HS-5 (cell line): ENCODE measurements at regions not wholly inside any gene's neighbourhood (a gene's known extent, or its start where the extent isn't known, plus 50 kb on each side); places are given as distances from the start of the nearest gene placed in this dataset.
"Not testable (repeated sequence)": the region's sequence is repeated elsewhere in the genome, so short reads cannot be mapped to it uniquely, and the experiment has no call there.

Experiments used
- DNase-seq: peaks from one replicate; pipeline ENCODE4 v3.0.0-alpha.2; 2012; ENCODE audit warnings: low read depth

DNA sequence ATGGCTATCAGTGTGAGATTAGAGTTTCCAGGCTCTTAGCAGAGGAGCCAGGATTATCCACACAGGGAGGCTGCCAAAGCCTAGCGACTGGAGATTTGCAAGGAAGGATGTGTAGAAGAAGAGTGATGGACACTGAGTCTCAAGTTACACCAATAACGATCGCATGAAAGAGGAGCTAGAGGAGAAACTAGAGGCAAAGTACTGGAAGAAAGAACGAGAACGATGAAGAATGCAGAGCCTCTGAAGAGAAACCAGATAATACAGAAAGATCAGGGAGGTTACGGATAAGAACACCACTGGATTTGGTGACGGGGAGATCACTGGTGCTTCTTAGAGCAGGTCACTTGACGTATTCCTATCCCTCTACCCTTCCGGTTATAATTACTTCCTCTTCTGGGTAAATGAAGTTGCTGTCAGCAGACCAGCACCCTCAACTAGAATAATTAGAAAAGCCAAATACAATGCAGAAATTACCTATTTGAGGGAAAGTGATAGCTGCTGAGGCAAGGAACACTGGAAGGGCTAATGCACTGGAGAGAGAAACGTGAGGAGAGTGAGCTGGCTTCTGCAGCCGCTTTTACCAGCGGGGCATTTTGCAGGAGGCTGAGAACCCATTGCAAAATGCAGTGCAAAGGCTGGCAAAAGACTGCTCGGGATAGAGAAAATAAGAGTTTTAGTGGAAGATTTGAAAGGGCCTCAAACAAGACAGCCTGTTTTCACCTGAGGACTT is 93.1 kb upstream of the HIF1A start:
- DNase-seq, result no peak

DNA sequence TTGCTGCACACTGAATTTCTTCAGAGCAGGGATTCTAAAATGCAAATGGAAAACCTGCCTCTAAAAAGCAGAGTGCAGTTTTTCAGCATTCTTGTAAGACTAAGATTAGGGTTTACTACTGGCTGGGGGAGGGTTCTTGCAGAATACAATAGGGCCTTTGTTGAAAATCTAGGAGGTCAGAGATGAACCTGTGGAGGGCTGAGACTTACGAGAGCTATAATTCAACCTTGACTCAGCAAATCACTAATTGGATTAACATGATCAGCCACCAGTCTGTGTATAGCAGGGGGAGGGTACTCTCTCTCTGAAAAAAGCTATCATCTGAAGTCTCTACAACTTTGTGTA is 92.6 kb upstream of the HIF1A start:
- no peak for DNase-seq

DNA sequence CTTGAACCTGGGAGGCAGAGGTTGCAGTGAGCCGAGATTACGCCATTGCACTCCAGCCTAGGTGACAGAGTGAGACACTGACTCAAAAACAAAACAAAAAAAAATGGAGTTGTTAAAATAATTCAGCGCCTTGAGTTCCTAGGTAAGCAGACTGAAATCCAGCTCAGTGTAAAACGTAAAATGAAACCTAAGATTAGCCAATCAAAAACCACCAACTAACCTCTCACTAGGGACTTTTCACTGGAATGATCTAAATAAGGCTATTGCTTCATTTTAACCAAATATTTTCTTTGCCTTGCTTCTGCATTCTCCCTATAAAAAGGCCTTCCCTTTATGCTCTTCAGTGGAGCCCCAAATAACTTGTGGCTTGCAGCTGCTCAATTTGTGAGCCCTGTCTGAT is 91.6 kb upstream of the HIF1A start:
- no peak for DNase-seq

DNA sequence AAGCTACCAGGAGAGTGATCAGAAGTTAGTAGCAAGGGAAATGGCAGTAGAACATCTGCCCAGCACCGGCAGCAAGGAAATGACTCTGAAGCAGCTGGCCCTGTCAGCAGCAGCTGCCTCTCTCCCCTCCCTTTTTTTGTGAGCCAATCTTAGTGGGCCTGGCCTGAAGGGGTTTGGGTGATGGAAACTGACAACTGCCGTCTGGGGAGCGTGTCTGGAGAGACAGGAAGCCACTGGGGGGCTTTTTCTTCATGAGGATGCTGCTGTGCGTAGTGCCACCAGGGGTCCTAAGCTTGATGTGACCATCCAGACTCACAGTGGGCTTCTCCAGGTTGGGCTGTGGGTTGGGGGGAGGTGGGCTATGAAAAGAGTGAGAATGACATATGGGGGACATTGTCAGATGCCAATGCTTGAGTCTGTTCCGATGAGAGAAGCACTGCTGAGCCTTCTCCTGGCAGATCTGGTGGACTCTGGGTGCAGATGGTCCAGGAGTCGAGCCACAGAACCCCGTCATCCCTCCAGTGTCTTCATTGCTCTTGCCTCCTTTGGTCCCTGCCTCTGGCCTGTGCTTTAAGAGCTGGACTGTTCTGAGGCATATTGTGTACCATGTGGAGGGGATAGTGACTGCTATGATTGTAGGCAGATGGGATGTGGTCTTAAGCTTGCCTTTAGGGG is 87.6 kb upstream of the HIF1A start:
- no peak for DNase-seq

DNA sequence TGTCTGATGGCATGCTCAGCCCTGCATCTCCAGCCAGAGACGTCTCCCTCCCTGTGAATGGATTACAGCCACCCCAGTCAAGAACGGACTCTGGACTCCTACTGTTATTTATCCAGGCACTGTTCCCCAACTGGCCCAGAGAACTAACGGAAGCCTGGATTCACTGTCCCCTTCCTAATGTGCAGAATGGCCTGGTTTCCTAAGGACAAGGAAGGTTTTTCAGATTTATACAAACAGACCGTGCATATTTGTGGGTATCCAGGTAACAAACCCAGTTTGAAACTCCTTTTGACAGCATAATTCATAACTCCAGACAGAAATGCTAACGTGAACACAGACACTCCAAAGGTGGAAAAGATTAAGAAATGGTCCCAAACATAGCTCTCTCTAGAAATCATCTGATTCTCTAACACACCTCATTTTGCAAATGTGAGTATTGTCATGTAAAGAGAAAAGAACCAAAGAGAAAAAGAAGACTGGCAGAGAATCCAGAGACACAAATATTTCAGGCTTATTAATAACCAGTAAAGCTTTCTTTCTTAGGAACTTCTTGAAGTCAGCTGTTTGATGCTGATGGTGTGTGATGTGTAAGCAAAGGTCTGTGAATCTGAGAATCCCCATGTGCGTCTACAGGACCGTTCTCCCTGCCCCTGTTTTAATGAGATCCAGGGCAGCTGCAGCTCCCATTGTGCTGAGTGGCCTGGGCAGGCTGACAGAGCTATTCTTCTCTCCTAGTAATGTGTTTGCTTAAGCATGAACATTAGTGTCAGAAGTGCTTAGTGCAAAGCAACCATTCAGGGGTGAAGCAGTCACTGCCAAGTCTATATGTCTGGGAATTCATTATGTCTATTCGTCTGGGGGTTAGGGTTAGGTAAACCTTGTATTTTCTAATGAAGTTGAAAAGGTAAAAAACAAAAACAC is 86.8 kb upstream of the HIF1A start:
- DNase-seq, result no peak

DNA sequence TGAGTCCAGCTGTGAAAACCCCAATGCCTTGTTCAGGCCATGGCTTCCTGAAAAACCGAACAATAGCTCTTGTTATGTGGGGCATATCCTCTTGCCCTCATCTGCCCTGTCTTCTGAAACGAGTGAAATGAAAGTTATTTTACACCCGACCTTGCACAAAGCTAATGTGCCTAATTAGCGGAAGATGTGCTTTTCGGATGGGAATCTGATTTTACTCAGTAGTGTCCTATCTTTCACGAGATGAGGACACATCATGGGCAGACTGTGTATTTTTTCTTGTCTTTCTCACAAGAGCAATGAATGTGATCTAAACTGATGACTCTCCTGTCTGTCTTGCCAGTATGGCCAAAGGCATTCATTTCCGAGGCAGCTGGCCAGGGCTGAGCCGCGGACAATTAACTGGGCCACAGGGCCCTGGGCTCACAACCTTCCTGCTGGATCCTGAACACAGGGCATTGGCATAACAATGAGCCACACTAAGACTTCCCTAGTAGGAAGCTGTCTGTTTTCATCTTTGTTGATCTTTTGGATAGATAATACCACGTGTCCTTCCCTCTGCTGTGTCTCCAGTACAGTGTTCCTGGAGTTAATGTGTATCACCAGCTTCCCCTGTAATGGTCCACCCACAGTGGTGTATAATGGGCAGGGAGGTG is 86.0 kb upstream of the HIF1A start:
- DNase-seq, result no peak

DNA sequence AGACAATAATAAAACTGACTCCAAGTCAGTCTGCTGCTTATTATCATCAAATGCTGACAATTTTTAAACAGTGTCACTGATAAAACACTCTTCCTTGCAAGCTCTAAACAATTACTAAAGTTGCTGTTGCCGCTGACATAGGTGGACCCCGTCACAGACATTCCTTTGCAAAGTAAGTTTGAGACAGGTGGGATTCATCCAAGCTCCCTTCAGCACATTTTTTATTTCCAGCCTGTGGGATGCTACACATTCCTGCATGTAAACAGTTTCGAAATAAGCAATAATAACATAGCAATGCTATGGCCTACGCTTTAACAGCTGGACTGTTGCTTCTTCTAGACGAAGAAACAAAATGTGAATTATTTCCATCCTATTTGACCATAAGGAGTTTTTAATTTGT is 85.4 kb upstream of the HIF1A start:
- no peak for DNase-seq

DNA sequence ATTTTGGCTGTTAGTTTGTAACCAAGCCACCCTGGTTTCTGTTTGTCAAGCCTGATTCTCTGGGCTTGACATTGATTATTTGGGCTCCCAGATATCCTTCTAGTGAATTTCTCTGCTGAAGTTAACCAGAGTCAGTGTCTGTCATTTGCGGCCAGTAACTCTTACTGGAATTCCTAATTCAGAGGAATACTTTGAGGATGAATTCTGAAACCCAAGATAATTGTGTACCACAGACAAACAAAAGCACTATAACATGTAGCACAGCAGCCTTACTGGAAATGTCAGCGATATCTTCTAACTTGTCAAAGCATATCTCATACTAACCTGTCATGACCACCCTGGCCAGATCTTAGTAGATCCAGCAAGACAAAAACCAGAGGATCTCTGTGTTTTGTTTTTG is 84.4 kb upstream of the HIF1A start:
- no peak for DNase-seq

DNA sequence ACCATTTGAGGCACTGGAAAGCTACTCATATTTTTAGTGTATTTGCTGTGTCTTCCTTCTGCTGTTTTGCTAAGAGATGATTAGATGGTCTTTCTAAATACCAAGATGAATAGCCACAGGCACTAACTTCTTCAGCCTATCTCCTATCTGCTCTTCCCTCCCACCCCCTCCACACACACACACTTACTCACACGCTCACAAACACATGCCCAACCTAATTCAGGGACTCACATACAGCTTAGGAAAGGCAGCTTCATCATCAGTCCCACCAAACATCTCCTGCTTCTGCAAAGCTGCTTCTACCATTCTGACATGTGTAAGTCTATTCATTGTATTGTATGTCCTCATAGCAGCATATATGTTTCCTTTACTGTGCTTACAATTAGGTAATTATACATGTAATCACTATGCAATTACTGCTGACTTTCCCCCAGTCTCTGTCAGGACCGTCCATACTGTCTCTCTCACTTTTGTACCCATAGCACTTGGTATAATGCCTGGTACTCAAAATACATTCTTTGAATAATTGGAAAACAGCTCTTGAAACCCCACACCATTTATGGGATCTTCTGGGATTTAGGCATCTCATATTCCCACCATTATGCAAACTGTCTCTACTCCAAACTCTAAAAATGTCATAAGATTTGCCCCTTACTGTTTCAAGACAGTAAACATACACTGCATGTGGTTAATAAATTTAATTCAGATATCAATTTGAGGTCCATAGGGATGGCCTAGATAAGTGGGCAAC is 83.3 kb upstream of the HIF1A start:
- no peak for DNase-seq

DNA sequence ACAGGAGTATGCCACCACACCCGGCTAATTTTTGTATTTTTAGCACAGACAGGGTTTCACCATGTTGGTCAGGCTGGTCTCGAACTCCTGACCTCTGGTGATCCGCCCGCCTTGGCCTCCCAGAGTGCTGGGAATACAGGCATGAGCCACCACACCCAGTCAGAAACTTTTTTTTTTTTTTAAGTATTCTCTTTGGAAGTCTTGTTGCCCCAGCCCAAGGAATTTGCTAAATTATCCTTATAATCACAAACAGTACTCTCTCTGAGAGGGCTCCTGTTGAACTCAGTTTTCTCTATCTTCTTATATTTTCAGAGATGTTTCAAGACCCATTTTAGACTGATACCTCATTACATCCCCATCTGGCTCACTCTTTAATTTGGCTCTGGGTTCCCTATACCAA is 82.3 kb upstream of the HIF1A start:
- not testable (repeated sequence) for DNase-seq

DNA sequence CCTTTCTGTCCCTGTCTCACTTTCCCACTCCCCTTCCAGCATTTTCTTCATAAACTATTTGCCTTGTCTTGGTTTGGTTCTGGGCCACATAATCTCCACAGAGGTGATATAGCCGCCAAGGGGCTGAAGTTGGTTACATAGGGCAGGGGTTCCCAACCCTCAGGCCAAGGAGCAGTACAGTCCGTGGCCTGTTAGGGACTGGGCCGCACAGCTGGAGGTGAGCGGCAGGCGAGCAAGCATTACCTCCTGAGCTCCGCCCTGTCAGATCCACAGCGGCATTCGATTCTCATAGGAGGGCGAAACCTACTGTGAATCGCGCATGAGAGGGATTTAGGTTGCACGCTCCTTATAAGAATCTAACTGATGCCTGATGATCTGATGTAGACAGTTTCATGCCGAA is 80.6 kb upstream of the HIF1A start:
- DNase-seq, result no peak

DNA sequence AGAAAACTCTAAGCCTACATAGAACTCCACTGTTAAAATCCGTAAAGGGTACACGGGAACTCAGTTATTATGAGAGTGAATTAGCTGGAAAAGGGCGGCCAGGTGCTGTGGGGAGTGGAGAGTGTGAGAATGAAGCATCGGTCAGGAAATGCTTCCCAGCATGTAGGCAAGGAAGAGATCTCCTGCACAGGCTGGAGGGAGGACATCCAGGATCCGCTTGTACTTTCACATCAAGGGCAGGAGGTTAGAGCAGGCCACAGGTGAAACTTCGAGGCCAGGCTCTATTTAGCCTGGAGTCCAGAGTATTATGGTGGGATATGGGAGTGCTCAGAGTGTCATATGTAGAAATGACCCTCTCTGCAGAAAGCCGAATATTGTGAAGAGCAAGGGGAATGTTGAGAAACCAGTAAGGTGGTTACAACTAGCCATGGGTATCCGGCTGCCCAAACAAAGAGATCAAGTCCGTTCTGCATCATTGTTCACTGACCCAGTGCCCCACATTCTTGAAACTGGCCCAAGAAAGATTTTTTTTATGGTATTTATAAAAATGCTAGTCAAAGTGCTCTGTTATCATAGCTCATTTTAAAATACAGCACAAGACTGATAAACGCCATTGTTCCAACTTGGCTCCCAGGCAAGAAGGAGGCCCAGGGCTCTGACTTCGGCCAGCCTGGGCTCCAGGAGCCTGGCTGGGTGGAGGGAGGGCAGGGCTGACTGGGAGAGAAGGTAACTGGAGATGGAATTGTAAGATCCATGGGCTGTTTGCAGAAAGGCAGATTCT is 79.4 kb upstream of the HIF1A start:
- no peak for DNase-seq

DNA sequence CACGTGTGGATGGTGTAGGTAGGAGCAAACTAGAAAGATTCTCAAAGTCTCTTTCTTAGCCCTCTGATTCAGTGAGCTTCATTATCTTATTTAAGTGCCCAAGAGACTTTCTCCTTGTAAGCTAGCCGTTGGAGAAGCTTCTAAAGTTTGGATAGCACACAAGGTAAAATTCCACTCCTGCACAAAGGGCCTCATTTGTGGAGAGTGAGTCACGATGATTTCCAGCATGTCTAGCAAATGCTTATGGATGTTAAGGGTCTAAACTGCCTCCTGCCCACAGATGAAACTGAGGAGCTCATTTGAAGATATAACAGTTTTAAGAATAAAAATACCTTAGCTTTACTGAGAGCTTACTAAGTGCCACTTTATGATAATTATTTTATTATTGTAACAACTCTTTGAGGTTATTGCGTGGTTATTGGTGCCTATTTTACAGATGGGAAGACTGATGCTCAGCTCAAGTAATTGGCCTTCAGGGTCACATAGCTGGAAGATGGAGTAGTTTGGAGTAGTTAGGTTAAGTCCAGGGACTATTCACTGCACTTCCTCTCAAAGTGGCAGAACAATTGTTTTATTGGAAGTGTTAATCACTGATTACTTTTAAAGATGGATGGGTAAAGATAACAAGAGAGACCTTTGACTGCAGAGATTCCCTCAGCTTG is 78.7 kb upstream of the HIF1A start:
- DNase-seq, result no peak

DNA sequence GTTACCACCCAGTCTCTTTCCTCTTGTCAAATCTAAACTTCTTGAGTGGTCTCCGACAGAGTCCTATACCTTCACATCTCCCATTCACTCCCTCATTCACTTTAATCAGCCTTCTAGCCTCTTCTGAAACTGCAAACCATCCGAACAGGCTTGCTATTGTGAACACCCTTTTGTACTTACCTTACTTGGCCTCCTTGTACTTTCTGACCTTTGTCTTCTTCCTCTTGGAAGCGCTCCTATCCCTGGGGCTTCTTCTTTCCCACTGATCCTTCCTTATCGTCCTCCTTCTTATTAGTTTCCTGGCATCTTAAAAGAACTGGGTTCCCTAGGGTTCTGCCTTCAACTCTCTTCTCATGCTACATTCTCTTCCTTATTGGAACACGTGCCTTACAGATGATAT is 76.9 kb upstream of the HIF1A start:
- DNase-seq, result no peak

DNA sequence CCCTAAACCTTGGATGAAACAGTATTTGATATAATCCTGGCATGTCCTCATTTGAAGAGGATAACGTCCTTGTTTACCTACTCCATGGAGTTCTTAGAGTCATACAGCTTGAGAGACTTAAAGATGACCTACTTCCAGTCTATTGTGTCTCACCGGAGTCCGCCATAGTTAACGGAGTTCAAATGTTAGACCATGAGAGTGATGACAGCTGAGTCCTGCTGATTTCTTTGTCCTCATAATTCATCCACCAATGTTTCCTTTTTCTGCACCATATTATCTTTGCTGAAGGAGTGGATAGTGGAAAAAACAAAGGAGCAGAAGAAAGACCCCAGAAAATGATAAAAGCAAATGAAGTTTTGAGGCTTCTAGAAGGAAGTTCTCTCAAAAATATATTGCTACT is 75.8 kb upstream of the HIF1A start:
- DNase-seq, result no peak

DNA sequence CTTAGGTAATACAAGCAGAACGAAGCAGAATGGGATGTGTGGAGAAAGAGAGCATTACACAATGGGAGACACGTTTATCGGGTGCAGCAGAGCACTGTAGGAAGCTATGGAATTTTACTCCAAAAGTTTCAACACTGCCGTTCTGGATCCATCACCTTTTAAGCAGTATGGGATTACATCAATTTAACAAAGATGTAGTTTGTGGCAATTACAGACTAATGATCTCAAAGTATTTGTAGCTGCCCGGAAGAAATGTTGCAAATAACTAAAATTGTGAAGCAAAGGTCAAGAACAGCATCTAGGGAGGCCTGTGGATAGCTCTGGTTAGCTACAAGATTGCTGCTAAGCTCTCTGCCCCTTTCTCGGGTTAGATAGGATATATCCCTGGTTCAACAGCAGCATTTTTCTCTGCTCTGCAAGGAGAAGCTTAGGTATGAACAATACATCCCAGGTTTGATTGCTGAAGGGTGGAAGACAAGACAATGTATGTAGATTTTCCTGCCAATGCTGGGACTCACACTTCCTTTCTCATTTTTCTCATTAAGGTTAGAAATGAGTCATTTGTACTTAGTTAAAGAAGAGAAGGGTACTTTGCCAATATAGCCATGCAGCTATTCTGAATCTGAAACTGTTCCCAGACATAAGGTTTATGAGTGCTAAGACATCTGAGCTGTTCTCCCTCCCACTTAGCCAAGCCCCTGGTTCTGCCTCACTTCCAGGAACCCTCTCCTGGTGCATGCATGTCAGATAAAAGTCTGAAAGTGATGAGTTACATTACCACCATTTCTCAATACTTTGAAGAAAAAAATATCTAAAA is 75.0 kb upstream of the HIF1A start:
- peak; percentile 64 for DNase-seq

DNA sequence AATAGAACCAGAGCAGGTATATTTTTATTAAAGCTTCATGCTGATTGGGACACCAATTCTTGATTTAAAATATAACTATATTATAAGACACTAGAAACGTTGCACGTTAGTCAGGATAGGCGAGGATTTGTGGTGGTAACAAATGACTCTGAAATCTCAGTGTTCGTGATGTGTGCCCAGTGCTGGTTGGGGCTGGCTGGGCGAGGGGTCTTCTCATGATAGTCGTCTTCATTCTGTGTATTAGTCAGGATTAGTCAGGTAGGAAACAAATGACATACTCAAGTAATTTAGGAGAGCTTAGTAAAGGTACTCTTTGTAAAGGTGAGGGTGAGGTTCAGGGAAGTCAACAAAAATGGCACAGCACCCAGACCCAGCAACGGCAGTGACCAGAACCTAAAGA is 73.9 kb upstream of the HIF1A start:
- DNase-seq, result no peak

DNA sequence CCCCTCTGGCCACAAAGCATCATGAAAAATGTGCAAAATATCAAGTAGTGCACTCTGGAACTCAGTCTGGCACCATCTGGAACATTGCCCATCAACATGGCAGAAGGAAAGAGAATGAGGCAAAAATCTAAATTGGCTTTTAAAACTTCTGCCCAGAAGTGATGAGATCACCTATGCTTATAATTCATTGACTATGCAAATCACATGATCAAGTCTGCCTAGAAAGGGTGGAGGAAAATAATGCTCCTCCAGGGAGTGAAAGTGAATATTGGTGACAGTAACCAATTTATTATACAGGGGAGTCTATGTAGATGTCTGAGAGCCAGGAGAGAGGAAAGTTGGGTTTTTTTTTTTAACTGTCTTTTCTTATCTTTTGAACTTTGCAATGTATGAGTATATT is 73.3 kb upstream of the HIF1A start:
- DNase-seq, result no peak

DNA sequence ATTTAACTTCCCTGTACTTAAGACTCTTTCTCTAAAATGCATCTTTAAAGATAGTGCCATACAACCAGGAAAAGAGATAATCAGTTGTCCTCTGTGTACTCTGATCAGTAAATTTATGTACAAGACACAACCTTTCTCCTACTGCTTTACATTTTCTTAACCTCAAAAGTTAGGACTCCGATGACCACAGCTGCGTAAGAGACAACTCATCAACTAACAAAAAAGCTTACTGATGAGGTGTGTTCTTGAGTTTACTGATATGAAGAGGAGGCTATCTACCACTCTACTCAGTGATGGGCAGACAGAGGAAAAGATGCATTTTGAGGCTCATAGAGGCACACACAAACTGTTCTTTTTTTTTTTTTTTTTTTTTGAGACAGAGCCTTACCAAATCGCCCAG is 71.4 kb upstream of the HIF1A start:
- DNase-seq, result no peak

DNA sequence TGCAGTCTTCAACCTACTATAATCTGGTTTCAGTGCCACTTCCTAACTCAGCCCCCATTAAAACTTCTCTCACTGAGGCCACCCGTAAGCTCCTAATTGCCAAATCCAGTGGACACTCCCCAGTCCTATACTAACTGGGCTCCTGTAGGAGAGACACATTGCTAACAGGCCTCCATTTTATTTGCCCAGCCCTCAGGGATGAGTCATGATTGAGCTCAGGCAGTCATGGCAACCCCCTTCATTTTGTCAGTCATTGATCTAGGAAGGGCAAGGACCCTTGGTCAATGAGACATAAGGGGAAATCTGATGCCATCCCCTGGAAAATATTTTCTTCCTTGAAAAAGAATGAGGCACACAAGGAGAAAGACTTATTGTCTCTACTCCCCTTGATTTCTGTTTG is 70.1 kb upstream of the HIF1A start:
- DNase-seq, result peak; percentile 10
